ENCODE measurements at regions not wholly inside any gene's neighbourhood (a gene's known extent, or its start where the extent isn't known, plus 50 kb on each side); places are given as distances from the start of the nearest gene placed in this dataset.

GRCh38 chr11:104531894-104532293 lies 366.4 kb downstream of the CASP12 start:
- TF ChIP-seq CTCF (conservative IDR thresholded peaks at IDR 0.05) = no peak
- H3K27ac ChIP-seq = no peak overlapping the region

GRCh38 chr11:104531075-104531474 lies 367.1 kb upstream of the PDGFD start:
- H3K27ac ChIP-seq = no peak overlapping the region
- TF ChIP-seq CTCF (conservative IDR thresholded peaks at IDR 0.05) = no peak

- H3K27ac ChIP-seq = no peak overlapping the region
- TF ChIP-seq CTCF (conservative IDR thresholded peaks at IDR 0.05) = no peak
Measured at GRCh38 chr11:104529906-104530305, 366.0 kb upstream of the PDGFD start.

- no peak overlapping the region for H3K27ac ChIP-seq
- TF ChIP-seq CTCF (conservative IDR thresholded peaks at IDR 0.05) = no peak
Measured at GRCh38 chr11:104529213-104529612, 365.3 kb upstream of the PDGFD start.

GRCh38 chr11:104526006-104526405 lies 362.1 kb upstream of the PDGFD start:
- TF ChIP-seq CTCF (conservative IDR thresholded peaks at IDR 0.05) = no peak
- no peak overlapping the region for H3K27ac ChIP-seq

GRCh38 chr11:104525416-104525815 lies 361.5 kb upstream of the PDGFD start:
- no peak for TF ChIP-seq CTCF (conservative IDR thresholded peaks at IDR 0.05)
- H3K27ac ChIP-seq = no peak overlapping the region

- H3K27ac ChIP-seq = no peak overlapping the region
Measured at GRCh38 chr11:104524254-104524653, 360.3 kb upstream of the PDGFD start.

More at GRCh38 chr11:104524254-104524653, 360.3 kb upstream of the PDGFD start:
- TF ChIP-seq CTCF (conservative IDR thresholded peaks at IDR 0.05) = no peak

Measured in VCaP (cell line).